Hematopoietic multipotent progenitor cell treated with erythropoietin and hydrocortisone succinate and interleukin-3 and kit ligand, for 8 days (in vitro differentiated cells): ENCODE measurements at regions not wholly inside any gene's neighbourhood (a gene's known extent, or its start where the extent isn't known, plus 50 kb on each side); places are given as distances from the start of the nearest gene placed in this dataset.
"Not testable (repeated sequence)": the region's sequence is repeated elsewhere in the genome, so short reads cannot be mapped to it uniquely, and the experiment has no call there.

Source experiments
- DNase-seq: peaks from one replicate; pipeline ENCODE4 v3.0.0-alpha.2; 2015

DNA sequence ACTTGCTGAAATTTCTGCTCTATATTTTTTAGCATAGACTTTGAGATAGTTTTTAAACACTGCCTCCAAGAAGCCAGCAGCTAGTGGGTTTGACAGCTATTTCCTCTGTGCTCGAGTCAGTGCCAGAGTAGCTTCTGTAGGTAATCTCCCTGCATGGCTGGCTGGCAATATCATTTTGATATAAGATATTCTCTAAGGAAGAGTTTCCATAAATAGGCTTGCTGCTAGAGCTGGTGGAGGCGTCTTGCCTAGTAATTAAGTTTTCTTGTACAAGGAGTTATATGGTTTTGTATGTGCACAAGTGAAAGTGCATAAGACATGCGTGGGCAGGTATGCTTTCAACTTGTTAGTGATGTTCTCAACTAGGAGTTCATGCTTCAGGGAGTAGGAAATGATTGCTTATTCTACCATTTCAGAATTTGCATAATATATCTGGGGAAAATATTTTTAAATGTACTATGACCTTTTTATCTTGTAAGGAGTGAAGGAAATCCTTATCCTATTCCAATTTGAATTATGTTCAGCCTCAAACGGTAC lies 74.1 kb upstream of the CCL21 start:
- no peak for DNase-seq

DNA sequence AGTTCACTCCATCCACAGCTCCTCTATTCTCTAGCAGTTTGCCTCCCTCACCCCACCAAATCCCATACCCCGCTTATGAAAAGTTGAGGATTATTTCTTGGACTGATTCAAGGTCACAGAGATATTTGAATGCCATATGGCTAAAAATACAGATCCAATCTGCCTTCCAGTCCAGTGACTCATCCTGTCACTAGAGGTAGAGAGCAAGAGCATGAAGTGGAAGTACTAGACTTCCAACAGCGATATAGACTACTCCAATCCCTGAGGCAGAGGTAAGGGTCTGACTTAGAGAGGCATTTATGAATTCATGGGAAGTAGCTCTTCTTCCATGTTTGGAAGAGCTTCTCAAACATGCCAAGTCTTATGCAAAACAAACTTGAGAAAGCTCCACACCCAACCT lies 72.4 kb upstream of the CCL21 start:
- no peak for DNase-seq

DNA sequence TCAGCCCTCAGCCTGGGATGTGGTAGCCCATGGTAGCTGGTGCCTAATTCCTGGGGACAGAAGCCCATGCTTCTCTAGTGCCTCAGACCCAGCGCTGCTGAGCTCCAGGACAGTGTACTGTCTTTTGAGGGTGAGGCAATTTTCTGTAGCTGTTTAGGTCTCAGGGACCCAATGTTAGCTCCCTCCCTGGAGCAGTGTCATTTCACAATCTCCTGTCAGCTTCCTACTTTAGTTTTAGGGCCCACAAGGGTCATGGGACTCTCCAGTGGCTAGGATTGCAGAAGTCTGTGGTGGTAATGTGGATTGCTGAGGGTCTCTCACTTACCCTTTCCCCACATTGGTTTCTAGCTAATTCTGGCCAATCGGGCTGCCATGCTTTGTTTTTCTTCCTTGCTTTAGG lies 67.7 kb upstream of the CCL21 start:
- no peak for DNase-seq

DNA sequence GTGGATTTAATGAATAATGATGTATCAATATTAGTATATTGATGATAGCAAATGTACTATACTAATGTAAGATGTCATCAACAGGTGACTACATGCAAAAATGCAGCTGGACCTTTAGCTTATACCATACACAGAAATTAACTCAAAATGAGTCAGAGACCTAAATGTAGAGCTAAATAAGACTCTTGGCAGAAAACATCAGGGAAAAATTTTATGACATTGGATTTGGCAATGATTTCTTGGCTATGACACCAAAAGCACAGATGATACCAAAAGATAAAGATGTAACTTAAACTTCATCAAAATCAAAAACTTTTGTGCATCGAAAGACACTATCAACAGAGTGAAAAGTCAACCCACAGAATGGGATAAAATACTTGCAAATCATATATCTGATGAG lies 64.0 kb upstream of the CCL21 start:
- DNase-seq = no peak

DNA sequence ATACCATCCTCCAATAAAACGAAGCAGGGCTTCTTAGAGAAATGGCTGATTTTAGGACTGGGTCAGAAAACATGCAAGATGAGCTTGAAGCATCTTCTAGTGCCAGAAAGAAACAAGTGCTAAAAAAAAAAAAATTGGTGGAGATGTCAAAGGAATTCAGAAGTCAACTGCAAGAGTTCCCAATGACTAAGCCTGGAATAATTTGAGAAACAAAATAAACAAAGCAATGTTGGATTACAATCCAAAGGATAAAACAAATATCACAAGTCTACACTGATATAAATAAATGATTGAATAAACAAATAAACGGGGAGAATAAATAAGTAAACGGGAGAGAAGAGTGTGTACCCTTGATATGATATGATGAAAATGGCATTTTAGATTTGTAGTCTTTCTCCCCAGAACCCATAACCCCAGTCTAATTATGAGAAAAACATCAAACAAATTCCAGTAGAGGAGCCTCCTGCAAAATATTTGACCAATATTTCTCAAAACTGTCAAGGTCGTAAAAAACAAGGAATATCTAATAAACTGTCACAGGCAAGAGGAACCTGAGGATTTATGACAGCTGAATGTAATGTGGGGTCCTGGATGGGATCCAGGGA lies 63.5 kb upstream of the CCL21 start:
- no peak for DNase-seq

DNA sequence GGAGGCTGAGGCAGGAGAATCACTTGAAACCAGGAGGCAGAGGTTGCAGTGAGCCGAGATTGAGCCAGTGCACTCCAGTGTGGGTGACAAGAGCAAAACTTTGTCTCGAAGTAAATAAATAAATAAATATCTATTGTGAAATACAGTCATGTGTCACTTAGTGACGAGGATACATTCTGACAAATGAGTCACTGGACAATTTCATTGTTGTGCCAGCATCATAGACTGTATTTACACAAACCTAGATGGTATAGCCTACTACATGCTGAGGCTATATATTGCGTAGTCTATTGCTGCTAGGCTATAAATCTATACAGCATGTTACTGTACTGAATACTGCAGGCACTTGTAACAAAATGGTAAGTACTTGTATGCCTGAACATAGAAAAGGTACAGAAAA lies 61.1 kb upstream of the CCL21 start:
- no peak for DNase-seq

DNA sequence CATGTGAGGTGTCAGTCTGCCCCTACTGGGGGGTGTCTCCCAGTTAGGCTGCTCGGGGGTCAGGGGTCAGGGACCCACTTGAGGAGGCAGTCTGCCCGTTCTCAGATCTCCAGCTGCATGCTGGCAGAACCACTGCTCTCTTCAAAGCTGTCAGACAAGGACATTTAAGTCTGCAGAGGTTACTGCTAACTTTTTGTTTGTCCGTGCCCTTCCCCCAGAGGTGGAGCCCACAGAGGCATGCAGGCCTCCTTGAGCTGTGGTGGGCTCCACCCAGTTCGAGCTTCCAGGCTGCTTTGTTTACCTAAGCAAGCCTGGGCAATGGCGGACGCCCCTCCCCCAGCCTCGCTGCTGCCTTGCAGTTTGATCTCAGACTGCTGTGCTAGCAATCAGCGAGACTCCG lies 57.2 kb upstream of the CCL21 start:
- DNase-seq = not testable (repeated sequence)

DNA sequence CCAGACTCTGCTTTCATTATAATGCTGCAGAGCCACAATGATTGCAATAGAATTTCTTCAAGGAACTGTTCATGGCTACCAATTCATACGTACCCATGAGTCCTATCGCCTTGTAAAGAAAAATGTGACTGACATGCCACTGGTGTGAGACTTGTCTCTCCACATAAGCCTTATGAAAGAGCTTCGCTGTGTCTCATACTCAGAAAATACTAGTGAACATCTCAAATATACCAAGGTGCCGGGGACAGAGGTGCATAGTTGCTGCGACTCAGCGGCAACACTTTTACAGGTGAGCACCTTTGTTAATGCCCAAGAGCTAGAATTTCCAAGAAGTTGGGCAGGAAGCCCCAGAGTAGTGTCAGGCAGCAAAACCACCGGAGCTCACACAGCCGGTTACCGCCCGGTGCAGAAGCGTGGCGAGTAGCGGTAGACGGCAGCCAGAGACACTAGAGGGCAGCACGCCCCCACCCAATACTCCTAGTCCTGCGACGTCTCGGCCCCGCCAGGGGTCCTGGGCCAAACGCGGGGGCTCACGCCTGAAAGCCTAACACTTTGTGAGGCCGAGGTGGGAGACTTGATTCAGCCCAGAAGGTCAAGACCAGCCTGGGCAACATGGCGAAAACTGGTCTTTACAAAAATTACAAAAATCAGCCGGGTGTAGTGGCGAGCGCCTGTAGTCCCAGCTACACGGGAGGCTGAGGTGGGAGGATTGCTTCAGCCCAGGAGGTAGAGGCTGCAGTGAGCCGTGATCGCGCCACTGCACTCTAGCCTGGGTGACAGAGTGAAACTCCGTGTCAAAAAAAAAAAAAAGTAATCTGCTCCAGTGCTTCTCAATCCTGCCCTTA lies 50.5 kb upstream of the CCL21 start:
- DNase-seq = peak; percentile 16
